Right lobe of liver (tissue), 4 donors: ENCODE measurements at regions not wholly inside any gene's neighbourhood (a gene's known extent, or its start where the extent isn't known, plus 50 kb on each side); places are given as distances from the start of the nearest gene placed in this dataset.

ENCODE experiments used
- POLR2A ChIP-seq: fragments of 450-650 bp; IDR thresholded peaks from one replicate; pipeline ENCODE4 v1.6.1; 2017; ENCODE audit warnings: antibody characterized with exemption, mild to moderate bottlenecking
- TF ChIP-seq, protein P1 (sequence below), 4 donors: fragments of 200-600 bp in 3 of 4; fragments of 450-650 bp in 1 of 4; IDR thresholded peaks; one replicate each; pipeline versions ENCODE4 v1.5.1 to v1.8.0; 2016 to 2022; ENCODE audit warnings: antibody characterized with exemption in 4 of 4, mild to moderate bottlenecking in 2 of 4
- donor health status: DM: no; HTN: no; CAD: no.
- donor health status: DM: no; HTN: no; CAD: no.
- donor health status: DM: no; HTN: yes; CAD: no.

DNA sequence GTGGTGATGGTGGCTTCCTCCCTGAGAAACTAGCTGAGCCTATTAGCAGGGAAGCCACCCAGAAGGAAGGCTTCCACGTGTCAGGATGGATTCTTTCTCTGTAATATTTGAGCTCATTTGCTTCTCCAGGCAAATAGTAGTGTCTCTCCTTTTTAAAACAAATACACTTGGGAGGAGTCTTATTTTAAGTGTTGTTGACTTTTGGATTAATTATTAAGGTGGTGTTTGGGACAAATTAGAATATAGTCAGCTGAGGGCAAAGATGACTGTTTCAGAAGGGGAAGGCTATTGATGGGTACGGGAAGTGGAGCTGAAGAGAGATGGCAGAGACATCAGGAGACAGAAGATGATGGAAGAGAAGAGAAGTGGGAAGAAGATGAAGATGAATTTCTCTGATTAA is 119.8 kb upstream of the PHACTR1 start:
- TF ChIP-seq, protein P1, sequence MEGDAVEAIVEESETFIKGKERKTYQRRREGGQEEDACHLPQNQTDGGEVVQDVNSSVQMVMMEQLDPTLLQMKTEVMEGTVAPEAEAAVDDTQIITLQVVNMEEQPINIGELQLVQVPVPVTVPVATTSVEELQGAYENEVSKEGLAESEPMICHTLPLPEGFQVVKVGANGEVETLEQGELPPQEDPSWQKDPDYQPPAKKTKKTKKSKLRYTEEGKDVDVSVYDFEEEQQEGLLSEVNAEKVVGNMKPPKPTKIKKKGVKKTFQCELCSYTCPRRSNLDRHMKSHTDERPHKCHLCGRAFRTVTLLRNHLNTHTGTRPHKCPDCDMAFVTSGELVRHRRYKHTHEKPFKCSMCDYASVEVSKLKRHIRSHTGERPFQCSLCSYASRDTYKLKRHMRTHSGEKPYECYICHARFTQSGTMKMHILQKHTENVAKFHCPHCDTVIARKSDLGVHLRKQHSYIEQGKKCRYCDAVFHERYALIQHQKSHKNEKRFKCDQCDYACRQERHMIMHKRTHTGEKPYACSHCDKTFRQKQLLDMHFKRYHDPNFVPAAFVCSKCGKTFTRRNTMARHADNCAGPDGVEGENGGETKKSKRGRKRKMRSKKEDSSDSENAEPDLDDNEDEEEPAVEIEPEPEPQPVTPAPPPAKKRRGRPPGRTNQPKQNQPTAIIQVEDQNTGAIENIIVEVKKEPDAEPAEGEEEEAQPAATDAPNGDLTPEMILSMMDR (IDR thresholded peaks at IDR 0.05): no peak
- no peak for TF ChIP-seq POLR2A
